Caco-2 (cell line): ENCODE measurements at regions not wholly inside any gene's neighbourhood (a gene's known extent, or its start where the extent isn't known, plus 50 kb on each side); places are given as distances from the start of the nearest gene placed in this dataset.

Experiments
- BruUV-seq: library from RNA; stranded (reverse); fragments of 400-500 nt; replicated peaks from 2 replicates; lab custom pipeline; 2021; lab: Mats Ljungman, UMichigan
- CTCF ChIA-PET: fragments of 300-600 bp; sonication (Branson Sonifier 250); formaldehyde crosslinking; loops from one replicate; lab custom pipeline; 2022; ENCODE audit warnings: antibody characterized with exemption; lab: Charles Lee
- POLR2A ChIA-PET: fragments of 300-600 bp; sonication (Branson Sonifier 250); formaldehyde crosslinking; loops from one replicate; lab custom pipeline; 2022; ENCODE audit warnings: antibody characterized with exemption; lab: Charles Lee
- DNase-seq, 2 experiments: peaks; one replicate each; pipeline versions ENCODE4 v3.0.0 to v3.0.0-alpha.2; 2020 to 2022
- H3K27me3 ChIP-seq: replicated peaks from 2 replicates; pipeline ENCODE4 v1.6.0; 2011; ENCODE audit warnings: low read length; ENCODE audit not compliant: control insufficient read depth, insufficient read depth
- H3K36me3 ChIP-seq: 2 replicates; pipeline ENCODE4 v1.5.1; 2011; ENCODE audit warnings: low read length; ENCODE audit not compliant: control insufficient read depth, insufficient read depth
- H3K4me1 ChIP-seq: fragments of 250-450 bp; sonication (Bioruptor Pico); 2 replicates; pipeline ENCODE4 v1.5.1; 2020; ENCODE audit warnings: mild to moderate bottlenecking
- H3K4me3 ChIP-seq: 2 replicates; pipeline ENCODE4 v1.5.1; 2011; ENCODE audit warnings: low read depth, mild to moderate bottlenecking, control low read depth, low read length
- H3K9me3 ChIP-seq: fragments of 250-450 bp; sonication (Bioruptor Pico); 2 replicates; pipeline ENCODE4 v1.5.1; 2020; ENCODE audit warnings: mild to moderate bottlenecking, moderate library complexity
- H3K27ac Mint-ChIP-seq: one replicate; pipeline ENCODE4 v1.8.0; 2022; ENCODE audit warnings: mixed read lengths; ENCODE audit not compliant: unreplicated experiment
- H3K27me3 Mint-ChIP-seq: one replicate; pipeline ENCODE4 v1.8.0; 2022; ENCODE audit warnings: mixed read lengths; ENCODE audit not compliant: insufficient read depth, unreplicated experiment
- H3K36me3 Mint-ChIP-seq: one replicate; pipeline ENCODE4 v1.8.0; 2022; ENCODE audit warnings: mild to moderate bottlenecking, mixed read lengths; ENCODE audit not compliant: insufficient read depth, unreplicated experiment
- H3K4me1 Mint-ChIP-seq: one replicate; pipeline ENCODE4 v1.8.0; 2022; ENCODE audit warnings: low read depth, mixed read lengths; ENCODE audit not compliant: unreplicated experiment
- H3K4me3 Mint-ChIP-seq: one replicate; pipeline ENCODE4 v1.8.0; 2022; ENCODE audit warnings: mild to moderate bottlenecking, moderate library complexity, mixed read lengths; ENCODE audit not compliant: unreplicated experiment
- H3K9me3 Mint-ChIP-seq: one replicate; pipeline ENCODE4 v1.8.0; 2022; ENCODE audit warnings: mixed read lengths; ENCODE audit not compliant: unreplicated experiment
- intact Hi-C: fragments of 100-400 bp; cut with micrococcal nuclease; formaldehyde crosslinking; loops from one replicate; pipeline ENCODE4 v1.10.0; 2022; ENCODE audit not compliant: unreplicated experiment
- TF ChIP-seq, protein P1 (sequence below), 2 experiments: fragments of 200-600 bp in 1 of 2; IDR thresholded peaks; 1 replicate in 1 of 2; 2 replicates in 1 of 2; pipeline versions ENCODE4 v1.5.1 to v1.8.0; 2011 to 2022; ENCODE audit warnings: antibody characterized with exemption in 1 of 2, control low read depth in 1 of 2, inconsistent platforms in 1 of 2, low read depth in 1 of 2, low read length in 1 of 2, mild to moderate bottlenecking in 1 of 2, moderate library complexity in 1 of 2; ENCODE audit not compliant: insufficient read depth in 1 of 2, severe bottlenecking in 1 of 2, unreplicated experiment in 1 of 2

DNA sequence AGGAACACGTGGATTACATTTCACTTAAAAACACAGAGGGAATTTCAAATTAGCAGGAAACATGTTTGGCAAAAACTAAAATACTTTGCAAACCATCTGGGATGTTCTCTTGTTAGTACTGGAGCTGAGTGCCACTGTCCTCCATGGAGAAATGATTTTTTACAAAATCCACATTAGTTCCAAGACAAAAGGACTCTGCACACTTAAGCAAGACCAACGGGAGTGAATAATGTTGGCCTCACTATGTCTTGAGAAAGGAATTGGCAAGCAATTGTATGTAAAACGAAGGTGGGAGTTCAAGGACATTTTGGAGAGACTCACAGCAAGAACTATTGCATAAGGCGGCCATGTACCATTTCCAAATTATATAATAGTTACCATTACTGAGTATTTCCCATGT, 547.5 kb downstream of the EBF1 start:
- no peak overlapping the region for H3K27ac Mint-ChIP-seq
- H3K9me3 ChIP-seq: no peaks in the 10 kb centered on the region; the same call in 1 of the 2 replicates

DNA sequence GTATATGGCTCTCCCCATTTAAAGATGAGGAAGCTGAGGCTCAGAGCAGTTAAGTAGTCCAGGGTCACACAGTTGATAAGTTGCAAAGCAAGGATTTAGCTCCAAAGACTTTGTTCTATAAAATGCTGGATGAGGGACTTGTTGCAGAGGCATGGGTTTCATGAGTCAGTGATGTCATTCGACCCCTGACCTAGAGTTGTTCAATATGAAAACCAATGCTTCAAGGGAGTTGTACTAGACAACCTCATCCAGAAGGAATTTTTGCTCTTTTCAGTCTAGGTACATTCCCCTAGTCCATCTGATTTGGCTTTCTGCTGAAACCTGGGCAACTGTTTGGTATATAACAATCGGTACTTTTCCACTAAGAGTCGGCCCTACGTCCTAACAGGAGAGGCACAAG, 550.4 kb downstream of the EBF1 start:
- intact Hi-C loops: no loop called here
- H3K4me1 ChIP-seq: no peaks in the 10 kb centered on the region
- H3K36me3 Mint-ChIP-seq: no peaks in the 10 kb centered on the region
- H3K4me3 Mint-ChIP-seq: no peak overlapping the region
- POLR2A ChIA-PET: no interaction called here
- H3K4me1 Mint-ChIP-seq: no peaks in the 10 kb centered on the region
- no peaks in the 10 kb centered on the region for H3K27me3 ChIP-seq
- no peak overlapping the region for H3K27ac Mint-ChIP-seq
- TF ChIP-seq, protein P1, sequence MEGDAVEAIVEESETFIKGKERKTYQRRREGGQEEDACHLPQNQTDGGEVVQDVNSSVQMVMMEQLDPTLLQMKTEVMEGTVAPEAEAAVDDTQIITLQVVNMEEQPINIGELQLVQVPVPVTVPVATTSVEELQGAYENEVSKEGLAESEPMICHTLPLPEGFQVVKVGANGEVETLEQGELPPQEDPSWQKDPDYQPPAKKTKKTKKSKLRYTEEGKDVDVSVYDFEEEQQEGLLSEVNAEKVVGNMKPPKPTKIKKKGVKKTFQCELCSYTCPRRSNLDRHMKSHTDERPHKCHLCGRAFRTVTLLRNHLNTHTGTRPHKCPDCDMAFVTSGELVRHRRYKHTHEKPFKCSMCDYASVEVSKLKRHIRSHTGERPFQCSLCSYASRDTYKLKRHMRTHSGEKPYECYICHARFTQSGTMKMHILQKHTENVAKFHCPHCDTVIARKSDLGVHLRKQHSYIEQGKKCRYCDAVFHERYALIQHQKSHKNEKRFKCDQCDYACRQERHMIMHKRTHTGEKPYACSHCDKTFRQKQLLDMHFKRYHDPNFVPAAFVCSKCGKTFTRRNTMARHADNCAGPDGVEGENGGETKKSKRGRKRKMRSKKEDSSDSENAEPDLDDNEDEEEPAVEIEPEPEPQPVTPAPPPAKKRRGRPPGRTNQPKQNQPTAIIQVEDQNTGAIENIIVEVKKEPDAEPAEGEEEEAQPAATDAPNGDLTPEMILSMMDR (IDR thresholded peaks at IDR 0.05; ENCODE audit: insufficient read depth in 1 of 2, low read depth in 1 of 2, low read length in 1 of 2, severe bottlenecking in 1 of 2, unreplicated experiment in 1 of 2): no peak
- H3K4me3 ChIP-seq: no peak overlapping the region
- peaks cover 3% of the 10 kb centered on the region for H3K27me3 Mint-ChIP-seq
- BruUV-seq: no TSS peak
- no peak for DNase-seq
- no peaks in the 10 kb centered on the region; the same call in 1 of the 2 replicates for H3K9me3 ChIP-seq
- CTCF ChIA-PET: interaction anchor here (0.7 kb wide), 1 partner anchor 379 kb away, joined by 3 read pairs; no protein-coding TSS in a partner anchor
- H3K9me3 Mint-ChIP-seq: peaks cover 10% of the 10 kb centered on the region
- no peaks in the 10 kb centered on the region for H3K36me3 ChIP-seq

More for the DNA sequence above, 547.5 kb downstream of the EBF1 start:
- no peaks in the 10 kb centered on the region for H3K4me1 ChIP-seq
- Mint-ChIP-seq H3K4me1 (no peaks in the 10 kb centered on the region), H3K9me3 (peaks cover 10% of the 10 kb centered on the region), H3K4me3 (no peak overlapping the region), H3K36me3 (no peaks in the 10 kb centered on the region), H3K27me3 (peaks cover 5% of the 10 kb centered on the region)
- no peak for DNase-seq
- ChIA-PET POLR2A (no interaction called here), CTCF (no interaction called here)
- H3K4me3 ChIP-seq: no peak overlapping the region
- H3K36me3 ChIP-seq: no peaks in the 10 kb centered on the region
- TF ChIP-seq, protein P1 (IDR thresholded peaks at IDR 0.05; ENCODE audit: insufficient read depth in 1 of 2, low read depth in 1 of 2, low read length in 1 of 2, severe bottlenecking in 1 of 2, unreplicated experiment in 1 of 2): no peak
- no peaks in the 10 kb centered on the region for H3K27me3 ChIP-seq
- intact Hi-C loops: no loop called here
- no TSS peak for BruUV-seq

DNA sequence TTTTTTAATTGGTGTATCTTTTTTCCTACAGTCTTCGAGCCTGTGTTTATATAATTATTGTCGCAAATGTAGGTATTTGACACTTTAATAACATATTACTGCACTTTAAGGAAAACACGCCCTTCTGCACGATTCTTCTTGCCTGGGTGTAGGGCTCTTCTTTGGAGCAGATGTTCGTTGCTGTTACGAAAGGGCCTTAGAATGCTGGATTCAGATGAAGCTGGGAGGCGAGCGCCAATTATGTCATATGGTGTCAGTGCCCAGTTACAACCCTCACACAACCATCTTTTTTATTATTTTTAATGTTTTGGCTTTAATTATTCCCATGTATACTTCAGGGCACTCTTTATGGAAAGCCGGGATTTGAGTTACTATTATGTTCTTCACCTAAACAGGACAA, 553.0 kb downstream of the EBF1 start:
- Histone ChIP-seq H3K4me1 (no peaks in the 10 kb centered on the region), H3K27me3 (no peaks in the 10 kb centered on the region), H3K36me3 (no peaks in the 10 kb centered on the region), H3K9me3 (no peaks in the 10 kb centered on the region; the same call in 1 of the 2 replicates), H3K4me3 (no peak overlapping the region)
- BruUV-seq: no TSS peak
- H3K4me3 Mint-ChIP-seq: no peak overlapping the region
- ChIA-PET CTCF (interaction anchor here (0.6 kb wide), 1 partner anchor 487 kb away, joined by 3 read pairs; no protein-coding TSS in a partner anchor), POLR2A (no interaction called here)
- H3K27me3 Mint-ChIP-seq: peaks cover 5% of the 10 kb centered on the region
- peaks cover 10% of the 10 kb centered on the region for H3K9me3 Mint-ChIP-seq
- no peaks in the 10 kb centered on the region for H3K36me3 Mint-ChIP-seq
- intact Hi-C loops: no loop called here
- no peaks in the 10 kb centered on the region for H3K4me1 Mint-ChIP-seq
- no peak overlapping the region for H3K27ac Mint-ChIP-seq
- no peak for DNase-seq
- TF ChIP-seq, protein P1 (IDR thresholded peaks at IDR 0.05; ENCODE audit: insufficient read depth in 1 of 2, low read depth in 1 of 2, low read length in 1 of 2, severe bottlenecking in 1 of 2, unreplicated experiment in 1 of 2): no peak
